DMS153 (cell line): ENCODE measurements at regions not wholly inside any gene's neighbourhood (a gene's known extent, or its start where the extent isn't known, plus 50 kb on each side); places are given as distances from the start of the nearest gene placed in this dataset.
A peak's percentile ranks its signal among the peaks of the same experiment; 100 is the strongest.
"Not testable (repeated sequence)": the region's sequence is repeated elsewhere in the genome, so short reads cannot be mapped to it uniquely, and the experiment has no call there.

ENCODE experiments used
- DNase-seq: peaks from one replicate; lab custom pipeline; 2025; lab: John Stamatoyannopoulos, UW

GRCh38 chr2:6139142-6139541 lies 447.0 kb downstream of the SOX11 start:
- no peak for DNase-seq

- DNase-seq, result peak; percentile 36
Observed at GRCh38 chr2:6139916-6140315, 447.7 kb downstream of the SOX11 start.

- no peak for DNase-seq
Observed at GRCh38 chr2:6140509-6140908, 448.3 kb downstream of the SOX11 start.

- DNase-seq, result no peak
Observed at GRCh38 chr2:6143812-6144211, 451.6 kb downstream of the SOX11 start.

- not testable (repeated sequence) for DNase-seq
Observed at GRCh38 chr2:6147215-6147614, 455.0 kb downstream of the SOX11 start.

GRCh38 chr2:6148882-6149281 lies 456.7 kb downstream of the SOX11 start:
- no peak for DNase-seq

- no peak for DNase-seq
Observed at GRCh38 chr2:6159606-6160005, 467.4 kb downstream of the SOX11 start.

- DNase-seq, result no peak
Observed at GRCh38 chr2:6163932-6164331, 471.7 kb downstream of the SOX11 start.

GRCh38 chr2:6164986-6165747 lies 473.0 kb downstream of the SOX11 start:
- no peak for DNase-seq

GRCh38 chr2:6167592-6168138 lies 475.5 kb downstream of the SOX11 start:
- DNase-seq, result peak; percentile 10

- no peak for DNase-seq
Observed at GRCh38 chr2:6168485-6168884, 476.3 kb downstream of the SOX11 start.

- DNase-seq, result no peak
Observed at GRCh38 chr2:6171294-6171693, 479.1 kb downstream of the SOX11 start.

- no peak for DNase-seq
Observed at GRCh38 chr2:6177811-6178210, 485.6 kb downstream of the SOX11 start.

- DNase-seq, result no peak
Observed at GRCh38 chr2:6181525-6181924, 489.3 kb downstream of the SOX11 start.

- no peak for DNase-seq
Observed at GRCh38 chr2:6181926-6182325, 489.7 kb downstream of the SOX11 start.

GRCh38 chr2:6183226-6183625 lies 491.0 kb downstream of the SOX11 start:
- no peak for DNase-seq

- DNase-seq, result peak; percentile 41
Observed at GRCh38 chr2:6184532-6185292, 492.5 kb downstream of the SOX11 start.

- no peak for DNase-seq
Observed at GRCh38 chr2:6186332-6187151, 494.4 kb downstream of the SOX11 start.

GRCh38 chr2:6196449-6196848 lies 504.3 kb downstream of the SOX11 start:
- DNase-seq, result no peak

- DNase-seq, result not testable (repeated sequence)
Observed at GRCh38 chr2:6198370-6198919, 506.3 kb downstream of the SOX11 start.

GRCh38 chr2:6202756-6203155 lies 510.6 kb downstream of the SOX11 start:
- DNase-seq, result no peak
